ENCODE measurements at regions not wholly inside any gene's neighbourhood (a gene's known extent, or its start where the extent isn't known, plus 50 kb on each side); places are given as distances from the start of the nearest gene placed in this dataset.

- TF ChIP-seq CTCF (IDR thresholded peaks at IDR 0.05): no peak
- no peak for TF ChIP-seq POLR2A (IDR thresholded peaks at IDR 0.05)
Measured at GRCh38 chr17:33528846-33529245, 235.8 kb upstream of the ASIC2 start.

Data from heart left ventricle (tissue), 13 donors.